ENCODE measurements at regions not wholly inside any gene's neighbourhood (a gene's known extent, or its start where the extent isn't known, plus 50 kb on each side); places are given as distances from the start of the nearest gene placed in this dataset.

DNA sequence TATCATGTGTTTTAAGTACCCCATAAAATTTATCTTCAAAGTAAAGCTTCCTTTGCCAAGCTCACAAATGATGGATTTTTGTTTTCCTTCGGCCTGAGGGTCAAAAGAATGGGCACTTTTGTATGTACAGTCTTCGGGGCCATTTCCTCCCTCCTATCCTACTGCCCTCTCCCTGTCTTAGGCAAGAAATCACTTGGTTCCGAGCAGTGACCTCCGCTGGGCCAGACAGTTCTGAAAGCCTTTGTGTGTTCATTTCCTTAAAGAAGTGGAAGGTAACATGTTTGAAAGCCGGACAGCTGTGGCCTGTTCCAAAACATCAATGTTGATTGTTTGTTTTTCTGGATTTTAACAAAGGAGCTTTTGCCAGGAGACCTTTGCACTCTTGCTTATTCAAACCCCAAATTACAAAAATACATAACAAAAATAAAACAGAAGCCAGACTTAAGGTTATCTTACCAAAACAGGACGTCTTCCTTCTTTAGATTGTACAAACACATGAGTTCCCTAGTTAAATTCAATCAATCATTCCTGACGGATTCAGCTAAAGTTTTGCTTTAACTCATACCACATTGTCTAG, 110.6 kb upstream of the LIMCH1 start:
- peak; percentile 81 for DNase-seq (ENCODE audit: low read depth, low spot score)

DNA sequence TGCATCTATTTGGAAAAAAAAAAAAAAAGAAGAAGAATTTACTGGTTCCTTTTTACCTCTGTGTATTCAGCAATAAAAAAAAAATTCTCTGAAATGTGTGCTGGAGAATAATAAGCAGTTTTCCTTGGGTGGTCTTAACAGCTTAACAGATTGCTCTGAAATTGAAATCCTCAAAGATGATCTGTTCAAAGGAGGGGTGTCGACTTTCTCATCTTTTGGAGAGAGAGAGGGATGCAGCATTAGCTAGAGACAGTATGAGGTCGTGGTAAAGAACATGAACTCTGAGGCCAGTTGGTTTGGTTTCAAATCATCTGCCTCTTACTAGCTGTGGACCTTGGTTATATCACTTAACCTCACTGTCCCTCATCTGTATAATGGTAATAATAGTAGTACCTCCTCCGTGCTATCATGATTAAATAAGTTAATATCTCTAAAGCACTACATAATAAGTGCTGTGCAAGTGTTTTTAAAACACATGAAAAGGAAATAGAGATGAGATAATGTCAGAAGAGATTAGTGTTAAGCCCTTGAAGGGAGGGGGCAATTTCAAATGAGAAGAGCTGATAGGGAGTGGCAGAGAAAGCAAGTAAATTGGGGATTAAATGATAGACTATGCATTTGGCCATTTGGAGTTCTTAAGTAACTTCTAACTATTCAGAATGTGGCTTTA, 109.9 kb upstream of the LIMCH1 start:
- DNase-seq (ENCODE audit: low read depth, low spot score), result no peak

DNA sequence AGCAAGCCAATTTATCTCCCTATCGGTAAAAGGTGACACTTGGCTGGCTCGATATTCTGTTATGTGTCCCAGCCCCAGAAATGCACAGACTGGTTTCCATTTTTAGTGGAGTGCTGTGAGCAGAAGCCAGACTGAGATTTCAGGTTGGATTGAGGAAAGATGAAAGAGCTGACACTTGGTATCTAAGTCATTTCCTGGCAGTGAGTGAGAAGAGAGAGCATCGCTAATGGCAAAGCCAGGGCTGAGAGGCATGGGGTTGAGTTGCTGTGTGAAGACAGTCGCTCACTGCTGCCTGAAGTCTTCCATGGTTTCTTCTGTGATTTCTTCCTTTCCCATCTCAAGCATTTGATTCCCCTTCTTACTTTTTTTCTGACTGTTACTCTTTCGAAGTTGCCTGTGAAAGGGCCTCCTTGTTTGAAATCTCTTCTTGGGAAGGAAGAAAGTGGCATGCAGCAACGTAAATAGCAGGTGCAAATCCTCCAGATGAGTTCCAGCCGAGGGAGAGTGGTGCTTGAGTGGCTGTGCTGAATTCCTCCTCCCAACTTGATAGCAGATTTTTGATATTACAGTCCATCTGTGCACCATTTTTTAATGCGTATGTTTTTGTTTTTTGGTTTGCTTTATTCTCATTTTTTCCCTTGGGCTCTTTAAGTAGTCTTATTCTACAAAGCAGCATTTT, 109.2 kb upstream of the LIMCH1 start:
- no peak for DNase-seq (ENCODE audit: low read depth, low spot score)

DNA sequence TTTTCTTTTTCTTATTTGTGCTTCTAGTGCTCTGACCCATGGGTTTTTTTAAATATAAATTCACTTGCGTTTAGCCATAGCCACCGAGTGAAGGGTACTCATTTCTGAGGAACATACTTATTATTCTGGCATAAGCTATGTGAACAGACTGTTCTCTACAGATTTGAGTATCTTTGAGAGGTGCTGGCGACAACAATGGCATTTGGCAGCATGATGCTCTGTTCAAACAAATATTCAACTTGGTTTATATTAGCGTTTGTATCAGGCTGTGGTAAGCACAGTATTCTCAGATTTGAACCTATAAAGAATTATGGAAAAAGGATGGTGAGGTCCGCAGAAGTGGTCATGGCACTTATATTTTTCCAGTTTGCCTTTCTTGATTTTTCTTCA, 108.7 kb upstream of the LIMCH1 start:
- no peak for DNase-seq (ENCODE audit: low read depth, low spot score)

DNA sequence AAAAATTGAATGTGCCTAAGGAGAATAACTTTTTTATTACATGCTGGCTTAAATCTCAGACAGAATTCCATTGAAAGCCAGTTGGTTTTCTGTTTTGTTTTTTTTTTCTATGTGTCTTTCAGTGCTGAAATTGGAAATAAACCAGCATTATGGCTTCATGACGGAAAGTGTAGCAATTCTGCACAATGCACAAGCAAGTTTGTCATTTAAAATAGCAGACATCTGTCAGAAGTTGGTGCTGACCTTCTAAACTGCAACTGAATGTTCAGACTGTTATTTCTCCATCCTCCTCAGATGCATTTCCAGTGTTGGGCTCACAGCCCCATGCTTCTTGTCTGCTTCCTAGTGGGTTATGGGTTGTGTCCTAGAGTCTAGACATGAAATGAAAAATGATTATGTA, 107.2 kb upstream of the LIMCH1 start:
- DNase-seq (ENCODE audit: low read depth, low spot score), result no peak

DNA sequence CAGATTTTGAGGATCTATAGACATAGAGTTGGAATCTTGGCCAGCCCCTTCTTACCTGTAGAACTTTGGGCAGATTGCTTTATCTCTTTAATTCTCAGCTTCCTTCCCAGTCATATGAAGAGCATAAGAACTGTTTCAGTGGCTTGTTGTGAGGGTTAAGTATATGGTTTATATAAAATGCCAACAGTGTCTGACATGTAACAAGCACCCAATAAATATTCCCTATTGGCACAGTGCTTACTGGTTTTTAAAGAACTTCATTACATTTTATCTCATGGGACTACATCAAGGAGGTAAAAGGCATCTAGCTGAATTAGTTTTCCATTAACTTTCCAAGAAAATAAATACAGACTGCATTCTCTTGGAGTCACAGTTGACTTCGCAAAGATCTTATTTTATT, 106.7 kb upstream of the LIMCH1 start:
- no peak for DNase-seq (ENCODE audit: low read depth, low spot score)

DNA sequence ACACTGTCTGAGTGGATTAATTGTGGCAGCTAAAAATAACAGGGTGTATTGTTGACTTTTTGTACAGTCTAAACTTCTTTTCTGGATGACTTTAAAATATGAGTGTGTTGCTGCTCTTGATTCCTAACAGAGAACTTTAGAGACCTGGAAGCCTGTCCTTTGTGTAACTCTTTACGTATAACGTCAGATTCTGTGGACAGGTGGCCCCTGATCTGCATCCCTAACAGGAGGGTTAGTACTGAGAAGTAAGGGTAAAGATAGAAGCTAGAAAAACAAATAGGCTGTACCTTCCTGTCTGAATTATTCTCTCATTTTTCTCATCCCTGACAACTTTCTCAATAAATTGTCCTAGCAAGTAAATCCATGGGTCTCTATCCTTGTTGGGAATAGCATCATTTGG, 105.7 kb upstream of the LIMCH1 start:
- DNase-seq (ENCODE audit: low read depth, low spot score), result no peak

DNA sequence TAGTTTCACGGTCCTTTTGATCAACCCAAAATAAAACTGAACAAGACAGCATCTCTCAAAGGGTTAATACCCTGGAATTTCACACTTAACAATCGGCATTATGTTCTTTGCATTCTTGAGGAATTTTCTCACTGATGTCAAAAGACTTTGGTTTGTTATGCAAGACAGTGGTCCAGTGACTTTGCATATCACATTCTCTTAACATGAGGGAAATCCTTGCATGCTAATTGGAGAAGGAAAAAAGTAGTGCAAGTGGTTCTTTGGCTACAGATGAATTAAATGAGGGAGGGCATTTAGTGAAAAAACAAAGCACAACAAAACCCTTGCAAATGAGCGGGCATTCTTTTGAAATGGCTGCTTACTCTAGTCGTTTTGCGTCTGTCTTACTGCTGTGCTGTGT, 105.1 kb upstream of the LIMCH1 start:
- peak; percentile 11 for DNase-seq (ENCODE audit: low read depth, low spot score)

DNA sequence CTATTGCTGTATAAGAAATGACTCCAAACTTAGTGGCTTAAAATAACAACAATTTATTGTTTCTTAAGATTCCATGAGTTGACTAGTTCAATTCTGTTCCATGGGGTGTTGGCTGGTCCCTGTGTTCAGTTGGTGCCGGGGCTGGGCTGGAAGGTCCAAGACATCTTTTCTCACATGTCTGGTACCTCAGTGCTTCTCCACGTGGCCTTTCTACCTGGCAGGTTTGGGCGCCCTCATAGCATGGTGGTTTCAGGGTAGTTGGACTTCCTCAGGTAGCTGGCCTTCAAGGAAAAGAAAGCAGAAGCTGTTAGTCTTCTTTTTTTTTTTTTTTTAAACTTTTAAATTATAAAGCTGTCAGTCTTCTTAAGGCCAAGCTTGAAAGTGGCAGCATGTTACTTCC, 104.6 kb upstream of the LIMCH1 start:
- no peak for DNase-seq (ENCODE audit: low read depth, low spot score)

DNA sequence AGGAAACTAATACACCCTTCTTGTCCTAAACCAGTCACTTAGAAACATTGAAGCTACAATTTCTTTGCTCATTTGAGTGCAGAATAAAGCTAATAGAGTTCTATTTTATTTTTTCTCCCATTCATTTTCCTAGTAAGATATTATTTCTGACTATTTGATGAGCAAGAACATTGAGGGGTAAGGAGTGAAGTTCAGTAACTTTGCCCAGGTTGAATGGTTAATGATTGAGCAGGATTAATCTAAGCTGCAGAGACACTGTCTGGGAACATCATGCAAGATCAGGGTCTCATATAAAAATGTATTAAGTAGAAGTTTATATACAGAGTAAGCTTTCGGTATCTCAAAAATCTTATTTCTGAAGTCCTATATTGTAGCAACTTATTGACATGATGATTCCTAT, 102.4 kb upstream of the LIMCH1 start:
- no peak for DNase-seq (ENCODE audit: low read depth, low spot score)

DNA sequence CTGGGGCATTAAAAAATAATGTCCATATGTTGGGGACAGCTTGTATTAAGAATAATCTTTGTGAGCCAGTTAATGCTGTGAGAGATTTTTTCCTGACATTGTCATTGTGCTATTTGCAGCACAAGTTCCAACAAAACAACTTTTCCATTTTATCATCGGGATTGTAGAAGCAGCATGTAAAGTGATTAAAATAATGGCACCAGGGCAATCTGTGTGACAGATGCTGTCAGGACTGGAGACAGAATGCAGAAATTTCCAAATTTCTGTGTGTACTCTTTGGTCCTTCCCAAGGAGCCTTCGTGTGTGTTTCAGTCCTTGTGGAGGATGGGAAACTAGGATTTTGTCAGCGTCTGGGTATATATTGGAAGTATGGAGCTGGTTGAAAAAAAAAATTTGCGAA, 101.5 kb upstream of the LIMCH1 start:
- DNase-seq (ENCODE audit: low read depth, low spot score), result no peak

DNA sequence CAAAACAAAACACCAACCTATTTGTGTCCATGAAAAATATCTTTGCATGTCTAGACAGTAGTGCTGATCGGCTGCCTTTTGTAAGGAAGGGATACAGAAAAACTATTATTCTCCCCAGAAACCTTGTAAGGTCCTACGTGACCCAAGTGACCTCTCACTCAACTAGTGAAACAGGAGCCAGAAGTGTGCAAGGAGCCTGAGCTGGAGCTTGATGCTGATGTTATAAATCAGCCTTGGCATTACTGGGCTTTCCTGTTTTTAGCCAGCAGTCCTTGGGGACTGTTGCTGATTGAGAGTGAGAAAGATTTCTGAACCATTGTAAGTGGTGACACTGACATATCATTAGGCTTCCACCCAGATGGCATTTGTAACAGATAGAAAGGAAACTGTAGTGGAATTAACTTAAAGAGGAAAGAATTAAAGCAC, 100.8 kb upstream of the LIMCH1 start:
- DNase-seq (ENCODE audit: low read depth, low spot score), result no peak

DNA sequence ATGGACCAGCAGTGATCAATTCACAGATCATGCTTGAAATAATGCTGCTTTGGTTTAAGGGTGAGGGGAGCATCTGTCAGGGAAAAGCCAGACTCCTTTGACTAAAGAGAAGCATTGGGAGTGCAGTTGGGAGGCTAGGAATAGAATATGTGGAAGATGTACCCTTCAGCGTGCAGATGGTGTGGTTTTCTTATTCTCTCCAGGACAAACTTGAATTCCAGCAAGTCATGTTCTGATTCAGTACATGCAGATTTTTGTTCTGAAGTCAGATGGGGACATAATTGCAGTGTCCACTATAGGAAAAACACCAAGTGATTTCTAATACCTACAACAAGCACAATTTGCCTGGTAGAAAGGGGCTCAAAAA, 99.0 kb upstream of the LIMCH1 start:
- DNase-seq (ENCODE audit: low read depth, low spot score), result no peak

DNA sequence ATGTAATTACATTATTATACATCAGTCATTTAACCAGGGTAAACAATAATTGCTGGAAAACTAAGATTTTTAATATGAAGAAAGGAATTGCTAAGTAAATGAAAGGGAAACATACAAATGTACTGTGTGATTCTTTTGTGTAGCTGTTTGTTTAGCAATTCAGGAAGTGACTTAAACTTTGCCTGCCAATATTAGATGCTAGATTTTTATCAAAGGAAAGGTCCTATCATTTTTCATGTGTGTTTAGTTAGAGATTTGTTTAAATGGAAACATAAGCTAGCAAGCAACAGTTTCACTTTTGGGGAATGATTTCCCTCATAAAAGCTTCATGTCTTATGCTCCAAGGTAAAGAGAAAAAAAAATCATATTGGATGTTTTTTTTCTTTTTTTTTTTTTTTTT, 95.1 kb upstream of the LIMCH1 start:
- peak; percentile 32 for DNase-seq (ENCODE audit: low read depth, low spot score)

DNA sequence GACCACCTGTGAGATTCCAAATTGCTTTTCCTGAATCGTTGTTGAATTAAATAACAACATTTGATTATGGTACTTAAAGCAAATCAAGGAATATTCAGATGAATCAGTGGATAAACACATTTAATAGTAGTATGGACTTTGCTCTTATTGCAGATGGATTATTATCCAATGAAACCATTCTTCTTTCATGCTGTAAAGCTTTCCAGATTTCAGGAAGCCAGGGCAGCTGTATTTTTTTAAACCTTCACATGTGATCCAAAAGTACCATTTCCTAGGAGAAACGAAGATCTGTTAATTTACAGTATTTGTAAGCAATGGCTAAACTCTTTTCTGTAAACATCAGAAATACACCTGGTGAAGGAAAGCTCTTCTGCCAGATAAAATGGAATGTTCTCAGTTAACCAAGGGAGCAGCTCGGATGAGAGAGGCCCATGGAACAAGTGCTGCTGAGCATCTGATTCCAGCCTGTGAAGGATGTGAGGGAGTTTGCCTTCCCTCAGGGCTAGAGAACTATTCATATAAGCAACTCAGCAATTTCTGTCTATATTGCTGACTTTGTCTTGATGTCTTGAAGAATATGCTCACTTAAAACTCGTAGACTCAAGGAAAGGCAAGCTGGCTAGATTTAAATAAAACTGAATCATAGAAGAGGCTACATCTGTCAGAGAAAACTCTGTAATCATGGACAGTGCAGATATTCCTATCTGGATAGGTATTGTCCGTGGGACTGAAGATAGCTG, 94.4 kb upstream of the LIMCH1 start:
- DNase-seq (ENCODE audit: low read depth, low spot score), result no peak

DNA sequence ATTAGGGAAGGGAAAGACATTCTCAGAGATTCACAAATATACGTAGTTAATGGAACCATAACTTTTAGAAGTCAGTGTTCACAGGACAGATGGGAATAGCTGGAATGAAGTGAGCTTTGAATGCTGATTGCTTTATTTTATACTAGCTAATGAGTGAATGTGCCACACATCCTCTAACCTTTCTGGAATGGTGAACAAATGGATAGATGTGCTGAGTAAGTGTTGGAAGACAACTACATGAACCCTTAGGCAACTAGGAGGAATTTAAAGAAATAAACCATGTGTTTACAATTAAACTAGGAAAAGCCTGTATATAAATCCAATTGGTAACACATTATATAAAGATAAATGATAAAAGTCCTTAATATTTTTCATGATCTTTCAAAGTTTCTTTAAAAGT, 91.6 kb upstream of the LIMCH1 start:
- no peak for DNase-seq (ENCODE audit: low read depth, low spot score)

DNA sequence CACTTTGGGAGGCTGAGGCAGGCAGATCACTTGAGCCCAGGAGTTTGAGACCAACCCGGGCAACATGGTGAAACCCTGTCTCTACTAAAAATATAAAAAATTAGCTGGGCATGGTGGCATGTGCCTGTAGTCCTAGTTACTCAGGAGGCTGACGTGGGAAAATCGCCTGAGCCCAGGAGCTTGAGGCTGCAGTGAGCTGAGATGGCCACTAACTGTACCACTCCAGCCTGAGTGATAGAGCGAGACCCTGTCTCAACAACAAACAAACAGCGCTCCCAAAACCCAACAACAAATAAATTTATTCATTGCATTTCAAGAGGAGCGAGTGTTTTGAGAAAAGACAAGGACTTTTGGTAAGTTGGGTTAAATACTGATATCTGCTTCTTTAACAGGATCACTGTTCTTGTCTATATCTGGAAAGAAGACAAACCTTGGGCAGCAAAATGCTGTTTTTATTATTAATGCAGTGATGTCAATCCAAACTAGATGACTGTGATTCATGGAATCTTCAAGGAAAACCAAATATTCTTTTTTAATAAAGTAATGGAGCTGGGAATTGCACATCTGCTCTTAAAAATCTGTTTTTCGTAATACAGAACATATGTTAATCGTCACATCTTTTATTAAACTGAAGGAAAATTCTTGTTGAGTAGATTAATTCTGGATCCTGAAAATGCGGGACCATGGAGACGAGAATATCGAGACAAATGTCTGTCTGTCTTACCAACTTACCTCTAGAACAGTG, 90.8 kb upstream of the LIMCH1 start:
- no peak for DNase-seq (ENCODE audit: low read depth, low spot score)

DNA sequence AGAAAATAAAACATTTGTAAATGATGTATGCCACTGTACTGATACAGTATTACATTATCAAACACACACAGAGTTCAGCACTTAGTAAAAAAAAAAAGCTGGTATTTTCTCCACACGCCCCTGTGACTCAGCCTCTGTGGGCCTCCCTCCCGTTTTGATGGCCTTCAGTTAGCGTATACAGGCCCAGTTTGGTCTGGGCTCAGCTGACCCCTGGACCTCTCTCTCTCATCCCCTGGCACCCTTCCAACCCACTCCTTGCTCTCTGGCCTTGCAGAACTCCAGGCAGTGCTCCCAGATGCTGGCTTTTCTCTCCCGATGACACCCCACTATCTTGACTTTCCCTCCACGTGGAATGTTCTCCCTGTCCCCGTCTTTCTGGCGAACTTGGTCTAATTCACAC, 89.0 kb upstream of the LIMCH1 start:
- no peak for DNase-seq (ENCODE audit: low read depth, low spot score)

DNA sequence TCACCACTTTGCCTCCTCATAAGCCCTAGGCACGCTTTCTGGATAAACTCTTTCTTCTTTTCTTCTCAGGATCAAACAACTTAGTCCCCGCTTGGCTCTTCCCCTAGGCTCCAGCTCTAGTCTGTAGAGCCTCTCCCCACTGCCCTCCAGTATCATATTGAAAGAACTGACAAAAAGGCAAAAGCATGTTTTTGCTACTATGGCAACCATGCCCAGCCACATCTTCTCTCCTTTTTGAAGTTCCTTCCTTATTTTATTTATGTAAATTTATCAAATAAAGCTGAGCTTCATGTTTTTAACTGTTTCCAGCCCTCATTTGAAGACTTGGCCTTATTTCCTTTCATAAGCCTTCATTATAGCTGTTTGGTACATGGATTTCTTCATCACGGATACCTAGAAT, 86.0 kb upstream of the LIMCH1 start:
- no peak for DNase-seq (ENCODE audit: low read depth, low spot score)

DNA sequence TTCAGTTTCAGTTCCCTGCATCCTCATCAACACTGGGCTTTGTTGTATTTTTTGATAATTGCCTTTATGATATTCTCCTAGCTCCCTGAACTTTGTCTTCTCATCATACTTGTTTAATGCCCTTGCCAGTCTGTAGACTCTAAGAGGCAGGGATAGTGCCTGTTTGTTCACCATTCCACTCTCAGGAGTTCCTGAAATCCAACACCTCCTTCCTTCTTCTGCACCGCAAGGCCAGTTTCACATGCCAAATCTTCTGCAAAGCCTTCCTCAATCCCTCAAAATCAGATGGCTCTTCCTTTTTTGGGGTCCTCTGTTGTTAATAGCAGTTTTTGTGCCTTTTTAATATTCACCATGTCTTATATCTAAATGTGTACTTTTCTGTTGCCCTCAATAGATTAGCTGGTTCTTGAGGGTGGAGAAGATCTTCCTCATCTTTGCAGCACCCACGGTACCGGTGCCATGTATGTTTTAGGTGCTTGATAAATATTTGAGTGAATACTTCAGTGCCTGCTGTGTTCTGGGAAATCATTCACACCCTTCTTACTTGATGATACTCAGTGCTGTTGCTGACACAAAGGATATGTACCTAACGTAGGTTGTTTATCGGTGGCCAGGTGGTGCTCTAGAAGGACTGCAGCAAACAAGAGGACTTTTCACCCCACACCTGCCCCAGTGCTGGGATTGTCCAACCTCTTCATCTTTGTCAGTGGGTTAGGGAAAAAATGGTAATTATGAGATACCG, 85.3 kb upstream of the LIMCH1 start:
- DNase-seq (ENCODE audit: low read depth, low spot score), result no peak

DNA sequence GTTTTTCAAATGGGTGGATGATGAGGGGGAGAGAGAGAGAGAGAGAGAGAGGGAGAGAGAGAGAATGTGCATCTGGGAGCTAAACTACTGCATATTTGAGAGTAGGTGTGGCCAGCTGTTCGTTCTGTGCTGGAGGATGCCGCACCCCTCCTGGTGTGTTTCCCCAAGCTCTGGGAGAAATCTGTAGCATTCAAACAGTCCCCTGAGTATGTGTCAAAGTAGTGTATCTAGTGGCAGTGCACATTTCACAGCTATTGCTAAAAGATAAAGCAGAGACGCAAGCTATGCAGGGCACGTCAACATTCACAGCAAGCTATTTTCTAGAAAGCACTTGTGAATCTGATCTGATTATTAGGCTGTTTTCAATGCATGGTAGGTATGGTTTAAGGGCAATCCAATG, 83.5 kb upstream of the LIMCH1 start:
- no peak for DNase-seq (ENCODE audit: low read depth, low spot score)
